Islet precursor cell (in vitro differentiated cells): ENCODE measurements at regions not wholly inside any gene's neighbourhood (a gene's known extent, or its start where the extent isn't known, plus 50 kb on each side); places are given as distances from the start of the nearest gene placed in this dataset.
"Not testable (repeated sequence)": the region's sequence is repeated elsewhere in the genome, so short reads cannot be mapped to it uniquely, and the experiment has no call there.

Experiments
- DNase-seq: peaks from one replicate; pipeline ENCODE4 v3.0.0-alpha.2; 2018

- DNase-seq, result no peak
Observed at GRCh38 chr7:4438723-4439245, 243.3 kb upstream of the FOXK1 start.

- no peak for DNase-seq
Observed at GRCh38 chr7:4439444-4439843, 242.7 kb upstream of the FOXK1 start.

GRCh38 chr7:4444106-4444505, 238.0 kb upstream of the FOXK1 start:
- no peak for DNase-seq

GRCh38 chr7:4445777-4446176, 236.3 kb upstream of the FOXK1 start:
- no peak for DNase-seq

GRCh38 chr7:4449263-4449662, 232.8 kb upstream of the FOXK1 start:
- no peak for DNase-seq

GRCh38 chr7:4450483-4450882, 231.6 kb upstream of the FOXK1 start:
- no peak for DNase-seq

- DNase-seq, result no peak
Observed at GRCh38 chr7:4460597-4460996, 221.5 kb upstream of the FOXK1 start.

GRCh38 chr7:4461531-4461930, 220.6 kb upstream of the FOXK1 start:
- DNase-seq, result no peak

GRCh38 chr7:4468320-4469102, 213.6 kb upstream of the FOXK1 start:
- no peak for DNase-seq

GRCh38 chr7:4470246-4470645, 211.8 kb upstream of the FOXK1 start:
- peak; percentile 69 for DNase-seq

- DNase-seq, result peak; percentile 55
Observed at GRCh38 chr7:4472728-4473127, 209.4 kb upstream of the FOXK1 start.

GRCh38 chr7:4479367-4480039, 202.6 kb upstream of the FOXK1 start:
- peak; percentile 82 for DNase-seq

- DNase-seq, result not testable (repeated sequence)
Observed at GRCh38 chr7:4480131-4480530, 202.0 kb upstream of the FOXK1 start.

GRCh38 chr7:4483851-4484250, 198.2 kb upstream of the FOXK1 start:
- DNase-seq, result no peak

- DNase-seq, result no peak
Observed at GRCh38 chr7:4484545-4484944, 197.6 kb upstream of the FOXK1 start.

GRCh38 chr7:4486907-4487306, 195.2 kb upstream of the FOXK1 start:
- DNase-seq, result no peak

GRCh38 chr7:4496911-4497310, 185.2 kb upstream of the FOXK1 start:
- not testable (repeated sequence) for DNase-seq

- DNase-seq, result peak; percentile 75
Observed at GRCh38 chr7:4500812-4501211, 181.3 kb upstream of the FOXK1 start.

- not testable (repeated sequence) for DNase-seq
Observed at GRCh38 chr7:4507886-4508285, 174.2 kb upstream of the FOXK1 start.

- peak; percentile 53 for DNase-seq
Observed at GRCh38 chr7:4513450-4513849, 168.6 kb upstream of the FOXK1 start.

- DNase-seq, result peak; percentile 54
Observed at GRCh38 chr7:4519819-4520520, 162.1 kb upstream of the FOXK1 start.

GRCh38 chr7:4523219-4523618, 158.9 kb upstream of the FOXK1 start:
- DNase-seq, result no peak

GRCh38 chr7:4523873-4524272, 158.2 kb upstream of the FOXK1 start:
- DNase-seq, result no peak

GRCh38 chr7:4525884-4526283, 156.2 kb upstream of the FOXK1 start:
- no peak for DNase-seq
